Mammary epithelial cell (primary cell): ENCODE measurements at regions not wholly inside any gene's neighbourhood (a gene's known extent, or its start where the extent isn't known, plus 50 kb on each side); places are given as distances from the start of the nearest gene placed in this dataset.

ENCODE experiments used
- CTCF ChIP-seq, 2 donors: IDR thresholded peaks in 1 of 2; conservative IDR thresholded peaks in 1 of 2; 2 replicates each; pipeline ENCODE4 v1.5.1; 2011 to 2012; ENCODE audit warnings: inconsistent platforms in 2 of 2, low read length in 2 of 2, mild to moderate bottlenecking in 2 of 2, control low read depth in 1 of 2, low read depth in 1 of 2; ENCODE audit not compliant: insufficient read depth in 1 of 2; ENCODE audit errors: extremely low read depth in 1 of 2
- EZH2 ChIP-seq: IDR thresholded peaks from 2 replicates; pipeline ENCODE4 v1.6.1; 2012; ENCODE audit warnings: low read length, inconsistent platforms, borderline replicate concordance

- TF ChIP-seq CTCF (conservative IDR thresholded peaks at IDR 0.05 in 1 of 2, IDR thresholded peaks at IDR 0.05 in 1 of 2; ENCODE audit: extremely low read depth in 1 of 2, insufficient read depth in 1 of 2, low read depth in 1 of 2, low read length in 2 of 2), result no peak
- no peak for TF ChIP-seq EZH2
Observed at GRCh38 chr11:93904716-93905115, 54.3 kb upstream of the VSTM5 start.
